ENCODE measurements at regions not wholly inside any gene's neighbourhood (a gene's known extent, or its start where the extent isn't known, plus 50 kb on each side); places are given as distances from the start of the nearest gene placed in this dataset.

GRCh38 chr15:69805248-69805953, 292.3 kb downstream of the TLE3 start:
- no peak overlapping the region for H3K4me3 ChIP-seq (ENCODE audit: low read depth, low read length)
- TF ChIP-seq, protein P1, sequence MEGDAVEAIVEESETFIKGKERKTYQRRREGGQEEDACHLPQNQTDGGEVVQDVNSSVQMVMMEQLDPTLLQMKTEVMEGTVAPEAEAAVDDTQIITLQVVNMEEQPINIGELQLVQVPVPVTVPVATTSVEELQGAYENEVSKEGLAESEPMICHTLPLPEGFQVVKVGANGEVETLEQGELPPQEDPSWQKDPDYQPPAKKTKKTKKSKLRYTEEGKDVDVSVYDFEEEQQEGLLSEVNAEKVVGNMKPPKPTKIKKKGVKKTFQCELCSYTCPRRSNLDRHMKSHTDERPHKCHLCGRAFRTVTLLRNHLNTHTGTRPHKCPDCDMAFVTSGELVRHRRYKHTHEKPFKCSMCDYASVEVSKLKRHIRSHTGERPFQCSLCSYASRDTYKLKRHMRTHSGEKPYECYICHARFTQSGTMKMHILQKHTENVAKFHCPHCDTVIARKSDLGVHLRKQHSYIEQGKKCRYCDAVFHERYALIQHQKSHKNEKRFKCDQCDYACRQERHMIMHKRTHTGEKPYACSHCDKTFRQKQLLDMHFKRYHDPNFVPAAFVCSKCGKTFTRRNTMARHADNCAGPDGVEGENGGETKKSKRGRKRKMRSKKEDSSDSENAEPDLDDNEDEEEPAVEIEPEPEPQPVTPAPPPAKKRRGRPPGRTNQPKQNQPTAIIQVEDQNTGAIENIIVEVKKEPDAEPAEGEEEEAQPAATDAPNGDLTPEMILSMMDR (IDR thresholded peaks at IDR 0.05; ENCODE audit: borderline replicate concordance, insufficient read depth, low read depth, low read length): no peak

DNA sequence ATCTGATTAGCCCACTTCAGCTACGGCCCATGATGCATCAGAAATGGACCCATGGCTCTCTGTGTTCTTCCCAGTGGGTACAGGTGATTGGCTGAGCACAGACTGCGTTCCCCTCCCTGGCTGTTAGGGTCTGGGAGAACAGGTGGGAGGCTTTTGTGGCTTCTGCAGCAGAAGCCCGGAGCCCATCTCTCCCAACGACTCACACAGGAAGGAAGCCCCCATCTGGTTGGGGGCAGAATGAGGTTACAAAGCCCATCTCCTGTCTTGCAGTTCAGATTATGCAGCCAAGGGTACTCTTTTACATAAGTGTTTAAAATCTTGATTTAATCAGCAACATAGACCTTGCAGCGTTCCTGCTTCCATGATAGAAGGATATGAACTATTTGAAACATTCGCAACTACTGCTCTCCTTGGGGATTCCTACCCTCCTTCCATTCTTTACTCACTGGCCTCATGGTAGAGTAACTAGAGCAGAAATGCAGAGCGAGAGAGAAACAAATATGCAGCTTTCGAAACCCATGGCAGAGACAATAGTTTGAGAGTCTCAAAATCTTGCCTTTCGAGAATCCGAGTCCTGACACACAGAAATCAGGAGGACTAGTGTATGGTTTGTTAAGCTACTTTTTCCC, 291.3 kb downstream of the TLE3 start:
- H3K4me3 ChIP-seq (ENCODE audit: low read depth, low read length): no peak overlapping the region
- TF ChIP-seq, protein P1 (IDR thresholded peaks at IDR 0.05; ENCODE audit: borderline replicate concordance, insufficient read depth, low read depth, low read length): no peak

GRCh38 chr15:69807721-69808120, 290.0 kb downstream of the TLE3 start:
- TF ChIP-seq, protein P1 (IDR thresholded peaks at IDR 0.05; ENCODE audit: borderline replicate concordance, insufficient read depth, low read depth, low read length): no peak
- no peak overlapping the region for H3K4me3 ChIP-seq (ENCODE audit: low read depth, low read length)

DNA sequence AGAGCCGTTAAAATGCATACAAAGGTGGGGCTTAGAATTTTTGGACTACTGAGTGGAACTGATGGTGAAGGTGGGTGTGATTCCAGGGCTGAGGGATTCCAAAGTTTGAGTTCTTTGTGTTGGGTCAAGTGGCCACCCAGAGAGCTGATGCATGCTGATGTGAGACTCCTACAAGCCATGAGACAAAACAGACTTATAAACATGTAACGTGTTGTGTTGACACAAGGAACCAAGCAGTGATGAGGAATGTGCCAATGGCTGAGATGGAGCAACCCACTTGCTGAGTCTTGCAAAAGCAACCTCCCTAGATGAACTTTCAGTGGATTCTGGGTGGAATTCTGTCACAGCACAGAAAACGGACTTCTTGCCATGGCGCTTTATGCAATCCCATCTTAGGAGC, 289.0 kb downstream of the TLE3 start:
- TF ChIP-seq, protein P1 (IDR thresholded peaks at IDR 0.05; ENCODE audit: borderline replicate concordance, insufficient read depth, low read depth, low read length): no peak
- H3K4me3 ChIP-seq (ENCODE audit: low read depth, low read length): no peak overlapping the region

- no peak overlapping the region for H3K4me3 ChIP-seq (ENCODE audit: low read depth, low read length)
- TF ChIP-seq, protein P1 (IDR thresholded peaks at IDR 0.05; ENCODE audit: borderline replicate concordance, insufficient read depth, low read depth, low read length): no peak
Measured at GRCh38 chr15:69809421-69809820, 288.3 kb downstream of the TLE3 start.

GRCh38 chr15:69810431-69811354, 287.0 kb downstream of the TLE3 start:
- no peak overlapping the region for H3K4me3 ChIP-seq (ENCODE audit: low read depth, low read length)
- TF ChIP-seq, protein P1 (IDR thresholded peaks at IDR 0.05; ENCODE audit: borderline replicate concordance, insufficient read depth, low read depth, low read length): no peak
